Loucy (cell line): ENCODE measurements at regions not wholly inside any gene's neighbourhood (a gene's known extent, or its start where the extent isn't known, plus 50 kb on each side); places are given as distances from the start of the nearest gene placed in this dataset.

Experiments
- CTCF ChIP-seq: fragments of 200-600 bp; sonication (generic); conservative IDR thresholded peaks from 2 replicates; pipeline ENCODE4 v1.5.1; 2014; ENCODE audit warnings: mild to moderate bottlenecking, antibody characterized with exemption, low read length
- EZH2phosphoT487 ChIP-seq: fragments of 200-600 bp; IDR thresholded peaks from 2 replicates; pipeline ENCODE4 v1.6.1; 2018; ENCODE audit warnings: antibody characterized with exemption, mild to moderate bottlenecking, moderate library complexity, borderline replicate concordance

- TF ChIP-seq CTCF, result no peak
- TF ChIP-seq EZH2phosphoT487, result no peak
Measured at GRCh38 chr16:66255647-66256046, 110.8 kb upstream of the CDH5 start.
